ENCODE measurements at regions not wholly inside any gene's neighbourhood (a gene's known extent, or its start where the extent isn't known, plus 50 kb on each side); places are given as distances from the start of the nearest gene placed in this dataset.

GRCh38 chr12:40580346-40580745 lies 111.9 kb upstream of the CNTN1 start:
- Histone ChIP-seq H3K4me1 (no peaks in the 10 kb centered on the region), H3K4me3 (no peak overlapping the region), H3K9me3 (no peaks in the 10 kb centered on the region), H3K27me3 (no peaks in the 10 kb centered on the region), H3K27ac (no peak overlapping the region), H3K36me3 (ENCODE audit: low read depth, missing control alignments) (no peaks in the 10 kb centered on the region)
- WGBS, 2 donors = 93 to 96% methylated on average over 2 of the region's 2 CpGs
- intact Hi-C loops (cut with DNase I; ENCODE audit: low total_unique reads) = no loop called here
- TF ChIP-seq POLR2A (IDR thresholded peaks at IDR 0.05) = no peak
- TF ChIP-seq CTCF (IDR thresholded peaks at IDR 0.05) = no peak
- DNase-seq = no peak

GRCh38 chr12:40581889-40582288 lies 110.3 kb upstream of the CNTN1 start:
- H3K27ac ChIP-seq = no peak overlapping the region
- H3K4me3 ChIP-seq = no peak overlapping the region
- no peaks in the 10 kb centered on the region for H3K27me3 ChIP-seq
- 100% methylated on average over 1 of the region's 1 CpG for WGBS, 2 donors
- H3K9me3 ChIP-seq = no peaks in the 10 kb centered on the region
- H3K4me1 ChIP-seq = no peaks in the 10 kb centered on the region
- DNase-seq = no peak
- TF ChIP-seq POLR2A (IDR thresholded peaks at IDR 0.05) (no peak), CTCF (IDR thresholded peaks at IDR 0.05) (no peak)
- intact Hi-C loops (cut with DNase I; ENCODE audit: low total_unique reads) = no loop called here
- H3K36me3 ChIP-seq (ENCODE audit: low read depth, missing control alignments) = no peaks in the 10 kb centered on the region

GRCh38 chr12:40583743-40584142 lies 108.5 kb upstream of the CNTN1 start:
- H3K9me3 ChIP-seq = no peaks in the 10 kb centered on the region
- intact Hi-C loops (cut with DNase I; ENCODE audit: low total_unique reads) = no loop called here
- no peaks in the 10 kb centered on the region for H3K27me3 ChIP-seq
- no peak for DNase-seq
- H3K27ac ChIP-seq = no peak overlapping the region
- no peaks in the 10 kb centered on the region for H3K36me3 ChIP-seq (ENCODE audit: low read depth, missing control alignments)
- H3K4me3 ChIP-seq = no peak overlapping the region
- TF ChIP-seq CTCF (IDR thresholded peaks at IDR 0.05) = no peak
- no peak for TF ChIP-seq POLR2A (IDR thresholded peaks at IDR 0.05)
- H3K4me1 ChIP-seq = no peaks in the 10 kb centered on the region

- TF ChIP-seq CTCF (IDR thresholded peaks at IDR 0.05) (no peak), POLR2A (IDR thresholded peaks at IDR 0.05) (no peak)
- H3K4me1 ChIP-seq = no peaks in the 10 kb centered on the region
- no peaks in the 10 kb centered on the region for H3K9me3 ChIP-seq
- no peaks in the 10 kb centered on the region for H3K27me3 ChIP-seq
- H3K27ac ChIP-seq = no peak overlapping the region
- no peak overlapping the region for H3K4me3 ChIP-seq
- no peak for DNase-seq
- H3K36me3 ChIP-seq (ENCODE audit: low read depth, missing control alignments) = no peaks in the 10 kb centered on the region
- 57 to 83% methylated on average over 2 of the region's 2 CpGs for WGBS, 2 donors
- intact Hi-C loops (cut with DNase I; ENCODE audit: low total_unique reads) = no loop called here
These were observed 107.5 kb upstream of the CNTN1 start for GRCh38 chr12:40584763-40585162.

GRCh38 chr12:40586823-40587222 lies 105.4 kb upstream of the CNTN1 start:
- no peak for DNase-seq
- no peaks in the 10 kb centered on the region for H3K4me1 ChIP-seq
- H3K27ac ChIP-seq = no peak overlapping the region
- no peaks in the 10 kb centered on the region for H3K9me3 ChIP-seq
- H3K4me3 ChIP-seq = no peak overlapping the region
- intact Hi-C loops (cut with DNase I; ENCODE audit: low total_unique reads) = no loop called here
- TF ChIP-seq CTCF (IDR thresholded peaks at IDR 0.05) (no peak), POLR2A (IDR thresholded peaks at IDR 0.05) (no peak)
- H3K27me3 ChIP-seq = no peaks in the 10 kb centered on the region
- H3K36me3 ChIP-seq (ENCODE audit: low read depth, missing control alignments) = no peaks in the 10 kb centered on the region
